IMR-90 (cell line): ENCODE measurements at regions not wholly inside any gene's neighbourhood (a gene's known extent, or its start where the extent isn't known, plus 50 kb on each side); places are given as distances from the start of the nearest gene placed in this dataset.

Experiments used
- ATAC-seq: fragments of 200-7000 bp; cut with Tn5 transposase; 2 replicates; pipeline ENCODE4 v1.9.1; 2020; ENCODE audit warnings: low read depth, mild to moderate bottlenecking, moderate library complexity
- BruUV-seq: library from RNA; stranded (reverse); fragments of 400-500 nt; replicated peaks from 2 replicates; lab custom pipeline; 2021; lab: Mats Ljungman, UMichigan
- CTCF ChIA-PET: fragments of 300-600 bp; formaldehyde crosslinking; extraction: SDS; loops from one replicate; lab custom pipeline; 2021; ENCODE audit warnings: antibody characterized with exemption; lab: Yijun Ruan, JAX
- POLR2A ChIA-PET: fragments of 300-600 bp; sonication (Branson Sonifier 250); formaldehyde crosslinking; loops from one replicate; lab custom pipeline; 2022; ENCODE audit warnings: antibody characterized with exemption; ENCODE audit not compliant: unreplicated experiment; lab: Charles Lee
- DNase-seq: peaks from one replicate; pipeline ENCODE4 v3.0.0; 2013
- H2AFZ ChIP-seq: replicated peaks from 2 replicates; pipeline ENCODE3; 2013; ENCODE audit warnings: low read length, mild to moderate bottlenecking; ENCODE audit not compliant: poor library complexity
- H2AK5ac ChIP-seq: 2 replicates; pipeline ENCODE4 v1.6.1; 2013; ENCODE audit warnings: low read depth, low read length, inconsistent platforms
- H2AK9ac ChIP-seq: replicated peaks from 2 replicates; pipeline ENCODE3; 2013; ENCODE audit warnings: mild to moderate bottlenecking, low read depth, low read length, moderate library complexity; ENCODE audit not compliant: poor library complexity
- H2BK120ac ChIP-seq: 2 replicates; pipeline ENCODE4 v1.6.1; 2013; ENCODE audit warnings: low read depth, low read length, inconsistent platforms
- H2BK15ac ChIP-seq: 3 replicates; pipeline ENCODE4 v1.6.1; 2013; ENCODE audit warnings: low read depth, low read length, inconsistent platforms
- H2BK20ac ChIP-seq: 2 replicates; pipeline ENCODE4 v1.6.1; 2013; ENCODE audit warnings: low read depth, mild to moderate bottlenecking, inconsistent platforms, low read length, moderate library complexity
- H2BK5ac ChIP-seq: 2 replicates; pipeline ENCODE4 v1.6.1; 2013; ENCODE audit warnings: mild to moderate bottlenecking, low read depth, low read length, inconsistent platforms; ENCODE audit not compliant: poor library complexity, severe bottlenecking
- H3K14ac ChIP-seq: replicated peaks from 2 replicates; pipeline ENCODE4 v1.6.1; 2013; ENCODE audit warnings: low read depth, low read length, inconsistent platforms
- H3K18ac ChIP-seq: 2 replicates; pipeline ENCODE4 v1.6.1; 2013; ENCODE audit warnings: low read depth, low read length, control low read depth
- H3K23ac ChIP-seq: 2 replicates; pipeline ENCODE4 v1.6.1; 2013; ENCODE audit warnings: low read depth, low read length, inconsistent platforms
- H3K27ac ChIP-seq: 2 replicates; pipeline ENCODE4 v1.5.1; 2013; ENCODE audit warnings: mild to moderate bottlenecking, control low read depth, low read length; ENCODE audit not compliant: insufficient read depth
- H3K27me3 ChIP-seq: 2 replicates; pipeline ENCODE4 v1.6.1; 2013; ENCODE audit warnings: low read length; ENCODE audit not compliant: control insufficient read depth, insufficient read depth
- H3K36me3 ChIP-seq: 2 replicates; pipeline ENCODE4 v1.6.1; 2013; ENCODE audit warnings: low read length, mixed read lengths; ENCODE audit not compliant: control insufficient read depth, insufficient read depth
- H3K4ac ChIP-seq: 2 replicates; pipeline ENCODE4 v1.6.1; 2013; ENCODE audit warnings: low read depth, low read length, inconsistent platforms
- H3K4me1 ChIP-seq: 2 replicates; pipeline ENCODE4 v1.6.1; 2013; ENCODE audit warnings: low read length, mixed read lengths; ENCODE audit not compliant: control insufficient read depth, insufficient read depth
- H3K4me2 ChIP-seq: 2 replicates; pipeline ENCODE4 v1.6.1; 2013; ENCODE audit warnings: low read depth, mild to moderate bottlenecking, control low read depth, low read length, moderate library complexity
- H3K4me3 ChIP-seq: 2 replicates; pipeline ENCODE4 v1.5.1; 2013; ENCODE audit warnings: low read depth, mild to moderate bottlenecking, control low read depth, low read length, moderate library complexity; ENCODE audit not compliant: insufficient read depth
- H3K56ac ChIP-seq: 2 replicates; pipeline ENCODE4 v1.6.1; 2013; ENCODE audit warnings: low read length, inconsistent platforms; ENCODE audit not compliant: insufficient read depth; ENCODE audit errors: extremely low read depth
- H3K79me1 ChIP-seq, 2 experiments: 2 replicates each; pipeline ENCODE4 v1.6.1; 2013; ENCODE audit warnings: low read length in 2 of 2, inconsistent platforms in 1 of 2, low read depth in 1 of 2
- H3K9ac ChIP-seq: 2 replicates; pipeline ENCODE4 v1.6.1; 2013; ENCODE audit warnings: low read depth, low read length, control low read depth
- H3K9me1 ChIP-seq: 2 replicates; pipeline ENCODE4 v1.6.1; 2013; ENCODE audit warnings: low read length, inconsistent platforms; ENCODE audit not compliant: insufficient read depth
- H3K9me3 ChIP-seq: 2 replicates; pipeline ENCODE4 v1.6.1; 2013; ENCODE audit warnings: low read length; ENCODE audit not compliant: control insufficient read depth, insufficient read depth
- H4K20me1 ChIP-seq: 2 replicates; pipeline ENCODE4 v1.6.1; 2013; ENCODE audit warnings: low read length, inconsistent platforms; ENCODE audit not compliant: insufficient read depth
- H4K5ac ChIP-seq: 2 replicates; pipeline ENCODE4 v1.6.1; 2013; ENCODE audit warnings: mild to moderate bottlenecking, low read depth, low read length, control low read depth
- H4K8ac ChIP-seq, 2 experiments: 2 replicates each; pipeline ENCODE4 v1.6.1; 2013; ENCODE audit warnings: low read depth in 2 of 2, low read length in 2 of 2, control low read depth in 1 of 2, inconsistent platforms in 1 of 2
- H4K91ac ChIP-seq: 2 replicates; pipeline ENCODE4 v1.6.1; 2013; ENCODE audit warnings: low read depth, low read length, inconsistent platforms; ENCODE audit not compliant: insufficient read depth
- MXI1 ChIP-seq: IDR thresholded peaks from 2 replicates; pipeline ENCODE4 v1.6.1; 2012; ENCODE audit warnings: low read depth, mild to moderate bottlenecking, low read length, moderate library complexity, borderline replicate concordance
- NFE2L2 ChIP-seq: fragments of 150-350 bp; IDR thresholded peaks from 2 replicates; pipeline ENCODE4 v1.6.1; 2016; ENCODE audit warnings: low read depth, mild to moderate bottlenecking, low read length
- WGBS, 2 experiments: methylation state at CpG; one replicate each; pipeline versions ENCODE4 v1.1.5 to v1.1.7; 2013; ENCODE audit warnings: missing lambda C conversion rate in 2 of 2; ENCODE audit not compliant: insufficient read length in 1 of 2; ENCODE audit errors: extremely low coverage in 2 of 2; 5-methylcytosine and 5-hydroxymethylcytosine counted together
- dilution Hi-C: fragments of 300-500 bp; cut with HindIII; formaldehyde crosslinking; loops from one replicate; pipeline ENCODE4 v1.14.3; 2018; ENCODE audit warnings: low sequenced_read_pairs; ENCODE audit not compliant: unreplicated experiment
- in situ Hi-C: fragments of 300-500 bp; cut with MboI; formaldehyde crosslinking; loops from 3 replicates; pipeline ENCODE4 v1.14.3; 2019; ENCODE audit warnings: low sequenced_read_pairs, inconsistent platforms, mixed read lengths
- intact Hi-C: fragments of 100-400 bp; cut with micrococcal nuclease; formaldehyde crosslinking; loops from 2 replicates; pipeline ENCODE4 v1.10.0; 2022

GRCh38 chr15:95265419-95265997, 1034.1 kb downstream of the MCTP2 start:
- no TSS peak for BruUV-seq

More at GRCh38 chr15:95265419-95265997, 1034.1 kb downstream of the MCTP2 start:
- peaks cover 5% of the 10 kb centered on the region for H3K9me1 ChIP-seq
- no peak overlapping the region for H3K9ac ChIP-seq
- no peak for DNase-seq
- ChIA-PET POLR2A (no interaction called here), CTCF (interaction anchor here (1.0 kb wide), 1 partner anchor 241 kb away, joined by 4 read pairs; no protein-coding TSS in a partner anchor)
- no peak overlapping the region for H3K4me3 ChIP-seq
- H3K4me2 ChIP-seq, result no peak overlapping the region
- intact Hi-C loops, result loop anchor here (10.0 kb wide), 1 partner anchor 399 kb away; no protein-coding TSS in a partner anchor
- no peak overlapping the region for H3K56ac ChIP-seq
- peak; percentile 55; the same call in 1 of the 2 replicates for TF ChIP-seq NFE2L2
- TF ChIP-seq MXI1, result no peak
- H2BK20ac ChIP-seq, result peak overlapping the region; percentile 87
- H3K23ac ChIP-seq, result no peak overlapping the region
- H3K79me1 ChIP-seq, result no peaks in the 10 kb centered on the region; a peak in 1 of 4 replicates
- in situ Hi-C loops, result loop anchor here (25.0 kb wide), 1 partner anchor 1972 kb away; no protein-coding TSS in a partner anchor
- no peak overlapping the region for H2BK5ac ChIP-seq
- H2AK5ac ChIP-seq, result peak overlapping the region; percentile 20; the same call in 1 of the 2 replicates
- H3K27ac ChIP-seq, result no peak overlapping the region; the same call in 1 of the 2 replicates
- H3K4me1 ChIP-seq, result peaks cover 16% of the 10 kb centered on the region
- WGBS, 2 experiments, result no CpG with 5 or more reads among the region's 3 CpGs
- no peak for ATAC-seq
- H3K4ac ChIP-seq, result peak overlapping the region; percentile 37; the same call in 1 of the 2 replicates
- peak overlapping the region; percentile 64 for H3K18ac ChIP-seq
- no peak overlapping the region; the same call in 1 of the 2 replicates for H4K5ac ChIP-seq
- H4K91ac ChIP-seq, result no peak overlapping the region
- H3K14ac ChIP-seq, result peak overlapping the region; percentile 49; the same call in 1 of the 2 replicates
- H2BK15ac ChIP-seq, result peak overlapping the region; percentile 80; the same call in 2 of the 3 replicates
- H2AFZ ChIP-seq, result no peak overlapping the region
- H2BK120ac ChIP-seq, result peak overlapping the region; percentile 86; the same call in 1 of the 2 replicates
- no peaks in the 10 kb centered on the region for H3K9me3 ChIP-seq
- no peaks in the 10 kb centered on the region for H3K36me3 ChIP-seq
- H4K8ac ChIP-seq, result peak overlapping the region in 1 of 2 experiments; percentile 26; a peak in 1 of 4 replicates
- dilution Hi-C loops, result no loop called here
- no peaks in the 10 kb centered on the region for H4K20me1 ChIP-seq
- no peak overlapping the region for H2AK9ac ChIP-seq
- H3K27me3 ChIP-seq, result no peaks in the 10 kb centered on the region
